ENCODE measurements at regions not wholly inside any gene's neighbourhood (a gene's known extent, or its start where the extent isn't known, plus 50 kb on each side); places are given as distances from the start of the nearest gene placed in this dataset.

DNA sequence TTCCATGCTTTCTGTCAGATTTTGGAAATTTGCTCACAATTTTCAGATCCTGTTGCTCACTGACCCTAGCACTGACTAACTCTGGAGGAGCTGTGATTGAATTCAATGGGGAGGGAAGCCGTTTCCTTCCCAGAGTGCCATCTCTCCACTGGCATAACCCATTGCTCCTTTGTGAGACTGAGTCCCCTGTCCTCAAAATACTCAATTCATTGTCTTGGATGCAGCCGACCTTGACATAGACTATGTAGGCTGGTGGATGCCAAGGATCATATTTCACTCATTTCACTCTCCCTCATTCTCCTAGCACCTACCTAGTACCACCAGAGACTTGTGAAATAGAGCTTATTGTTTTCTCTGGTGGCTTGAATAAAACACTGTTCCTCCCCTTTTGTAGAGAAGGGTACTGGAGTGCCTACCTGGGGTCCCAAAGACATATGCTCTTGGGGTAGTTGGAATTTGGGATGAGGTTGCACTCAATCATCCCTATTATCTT is 511.3 kb upstream of the ZMIZ1 start:
- TF ChIP-seq, protein P1, sequence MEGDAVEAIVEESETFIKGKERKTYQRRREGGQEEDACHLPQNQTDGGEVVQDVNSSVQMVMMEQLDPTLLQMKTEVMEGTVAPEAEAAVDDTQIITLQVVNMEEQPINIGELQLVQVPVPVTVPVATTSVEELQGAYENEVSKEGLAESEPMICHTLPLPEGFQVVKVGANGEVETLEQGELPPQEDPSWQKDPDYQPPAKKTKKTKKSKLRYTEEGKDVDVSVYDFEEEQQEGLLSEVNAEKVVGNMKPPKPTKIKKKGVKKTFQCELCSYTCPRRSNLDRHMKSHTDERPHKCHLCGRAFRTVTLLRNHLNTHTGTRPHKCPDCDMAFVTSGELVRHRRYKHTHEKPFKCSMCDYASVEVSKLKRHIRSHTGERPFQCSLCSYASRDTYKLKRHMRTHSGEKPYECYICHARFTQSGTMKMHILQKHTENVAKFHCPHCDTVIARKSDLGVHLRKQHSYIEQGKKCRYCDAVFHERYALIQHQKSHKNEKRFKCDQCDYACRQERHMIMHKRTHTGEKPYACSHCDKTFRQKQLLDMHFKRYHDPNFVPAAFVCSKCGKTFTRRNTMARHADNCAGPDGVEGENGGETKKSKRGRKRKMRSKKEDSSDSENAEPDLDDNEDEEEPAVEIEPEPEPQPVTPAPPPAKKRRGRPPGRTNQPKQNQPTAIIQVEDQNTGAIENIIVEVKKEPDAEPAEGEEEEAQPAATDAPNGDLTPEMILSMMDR (IDR thresholded peaks at IDR 0.05; ENCODE audit: low read length): no peak
- no peak for TF ChIP-seq EZH2 (IDR thresholded peaks at IDR 0.05; ENCODE audit: borderline replicate concordance, low read length)
- H3F3A ChIP-seq (ENCODE audit: insufficient read depth, low read length): no peaks in the 10 kb centered on the region
- H3K9ac ChIP-seq (ENCODE audit: low read length): no peak overlapping the region
- no peaks in the 10 kb centered on the region for H3K36me3 ChIP-seq (ENCODE audit: insufficient read depth, low read length)
- H3K4me3 ChIP-seq (ENCODE audit: low read depth, low read length, poor library complexity, severe bottlenecking): no peak overlapping the region
- no peak overlapping the region for H2AFZ ChIP-seq (ENCODE audit: low read length)
- no peaks in the 10 kb centered on the region for H3K4me1 ChIP-seq (ENCODE audit: insufficient read depth, low read length, severe bottlenecking)
- H3K9me3 ChIP-seq (ENCODE audit: low read length): no peaks in the 10 kb centered on the region
- H3K4me2 ChIP-seq (ENCODE audit: low read length): no peak overlapping the region
- H4K20me1 ChIP-seq (ENCODE audit: insufficient read depth, low read length): no peaks in the 10 kb centered on the region
- H3K27ac ChIP-seq (ENCODE audit: low read depth, low read length, poor library complexity, severe bottlenecking): no peak overlapping the region
- H3K27me3 ChIP-seq (ENCODE audit: insufficient read depth, low read length): no peaks in the 10 kb centered on the region; the same call in 1 of the 2 replicates
- H3K9me2 ChIP-seq (ENCODE audit: low read depth, low read length): no peaks in the 10 kb centered on the region
- no peaks in the 10 kb centered on the region for H3K79me2 ChIP-seq (ENCODE audit: insufficient read depth, low read length)

DNA sequence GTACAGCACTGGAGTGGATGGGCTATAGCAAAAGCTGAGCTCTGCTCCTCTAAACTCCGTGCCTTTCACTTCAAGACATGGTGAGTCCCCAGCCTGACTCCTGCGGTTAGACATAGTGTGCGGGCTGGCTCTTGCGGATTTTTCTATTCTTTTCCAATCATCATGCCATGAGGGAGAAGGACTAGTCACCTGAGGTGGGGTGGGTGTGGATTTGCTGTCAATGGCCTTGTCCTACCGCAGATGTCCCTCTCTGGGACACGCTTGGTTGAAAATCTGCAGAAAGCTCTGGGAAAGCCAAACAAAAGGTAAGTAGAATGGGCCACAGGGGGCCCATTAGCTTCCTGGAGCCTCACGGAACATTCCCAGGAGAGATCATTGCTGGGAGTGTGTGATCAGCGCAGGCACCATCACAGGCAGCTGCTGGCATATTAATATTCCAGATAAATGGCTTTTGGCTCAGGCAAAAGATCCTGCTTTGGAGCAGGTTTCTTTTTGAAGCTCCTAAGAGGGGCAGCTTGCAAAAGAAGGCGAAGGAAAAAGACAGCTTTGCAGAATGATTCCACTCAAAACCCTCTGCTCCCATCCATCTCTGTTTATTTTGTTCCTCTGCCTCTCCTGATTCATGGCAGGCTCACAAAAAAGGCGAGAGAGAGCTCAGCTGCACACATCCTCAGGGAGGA is 509.0 kb upstream of the ZMIZ1 start:
- no peaks in the 10 kb centered on the region for H3K79me2 ChIP-seq (ENCODE audit: insufficient read depth, low read length)
- TF ChIP-seq, protein P1 (IDR thresholded peaks at IDR 0.05; ENCODE audit: low read length): no peak
- TF ChIP-seq EZH2 (IDR thresholded peaks at IDR 0.05; ENCODE audit: borderline replicate concordance, low read length): no peak
- no peaks in the 10 kb centered on the region for H4K20me1 ChIP-seq (ENCODE audit: insufficient read depth, low read length)
- H3K27me3 ChIP-seq (ENCODE audit: insufficient read depth, low read length): no peaks in the 10 kb centered on the region; the same call in 1 of the 2 replicates
- H3K4me2 ChIP-seq (ENCODE audit: low read length): no peak overlapping the region
- H3K36me3 ChIP-seq (ENCODE audit: insufficient read depth, low read length): no peaks in the 10 kb centered on the region
- H3K4me1 ChIP-seq (ENCODE audit: insufficient read depth, low read length, severe bottlenecking): no peaks in the 10 kb centered on the region
- H3K9me3 ChIP-seq (ENCODE audit: low read length): no peaks in the 10 kb centered on the region
- H3F3A ChIP-seq (ENCODE audit: insufficient read depth, low read length): no peaks in the 10 kb centered on the region
- no peak overlapping the region for H2AFZ ChIP-seq (ENCODE audit: low read length)
- no peak overlapping the region for H3K9ac ChIP-seq (ENCODE audit: low read length)
- no peak overlapping the region for H3K4me3 ChIP-seq (ENCODE audit: low read depth, low read length, poor library complexity, severe bottlenecking)
- no peak overlapping the region for H3K27ac ChIP-seq (ENCODE audit: low read depth, low read length, poor library complexity, severe bottlenecking)
- no peaks in the 10 kb centered on the region for H3K9me2 ChIP-seq (ENCODE audit: low read depth, low read length)

DNA sequence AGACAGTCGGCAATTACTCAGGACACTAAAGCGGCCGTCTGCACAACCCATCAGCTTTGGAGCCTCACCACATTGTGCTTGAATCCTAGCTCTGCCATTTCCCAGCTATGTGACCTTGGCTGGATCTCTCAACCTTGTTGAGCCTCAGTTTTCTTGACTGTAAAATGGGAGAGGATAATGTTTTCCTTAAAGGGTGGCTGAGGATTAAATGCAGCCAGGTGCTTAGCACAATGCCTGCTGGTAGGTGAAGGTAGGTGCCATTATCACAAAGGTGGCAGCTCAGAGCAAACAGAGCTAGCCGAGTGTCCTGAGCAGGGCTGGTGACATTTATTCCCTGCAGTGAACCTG is 508.5 kb upstream of the ZMIZ1 start:
- H3K9me3 ChIP-seq (ENCODE audit: low read length): no peaks in the 10 kb centered on the region
- H3K4me3 ChIP-seq (ENCODE audit: low read depth, low read length, poor library complexity, severe bottlenecking): no peak overlapping the region
- H4K20me1 ChIP-seq (ENCODE audit: insufficient read depth, low read length): no peaks in the 10 kb centered on the region
- H3K27me3 ChIP-seq (ENCODE audit: insufficient read depth, low read length): no peaks in the 10 kb centered on the region; the same call in 1 of the 2 replicates
- H3K36me3 ChIP-seq (ENCODE audit: insufficient read depth, low read length): no peaks in the 10 kb centered on the region
- no peaks in the 10 kb centered on the region for H3K9me2 ChIP-seq (ENCODE audit: low read depth, low read length)
- TF ChIP-seq, protein P1 (IDR thresholded peaks at IDR 0.05; ENCODE audit: low read length): no peak
- TF ChIP-seq EZH2 (IDR thresholded peaks at IDR 0.05; ENCODE audit: borderline replicate concordance, low read length): no peak
- no peaks in the 10 kb centered on the region for H3F3A ChIP-seq (ENCODE audit: insufficient read depth, low read length)
- no peaks in the 10 kb centered on the region for H3K79me2 ChIP-seq (ENCODE audit: insufficient read depth, low read length)
- no peaks in the 10 kb centered on the region for H3K4me1 ChIP-seq (ENCODE audit: insufficient read depth, low read length, severe bottlenecking)
- H3K4me2 ChIP-seq (ENCODE audit: low read length): no peak overlapping the region
- H3K27ac ChIP-seq (ENCODE audit: low read depth, low read length, poor library complexity, severe bottlenecking): no peak overlapping the region
- no peak overlapping the region for H2AFZ ChIP-seq (ENCODE audit: low read length)
- H3K9ac ChIP-seq (ENCODE audit: low read length): no peak overlapping the region
